Activated CD8-positive, alpha-beta T cell treated with anti-CD3 and anti-CD28 coated beads, Interleukin-2, amount 10 ng/mL, durations not matched to agents 7 days and 5 days (primary cell): ENCODE measurements at regions not wholly inside any gene's neighbourhood (a gene's known extent, or its start where the extent isn't known, plus 50 kb on each side); places are given as distances from the start of the nearest gene placed in this dataset.
A peak's percentile ranks its signal among the peaks of the same experiment; 100 is the strongest.

Source experiments
- ATAC-seq: fragments of 150-1000 bp; cut with Tn5 transposase; one replicate; pipeline ENCODE4 v1.10.0; 2021; ENCODE audit warnings: moderate library complexity
- CTCF ChIA-PET: fragments of 350-600 bp; sonication (Branson Sonifier 250); formaldehyde crosslinking; loops from one replicate; lab custom pipeline; 2021; ENCODE audit warnings: antibody characterized with exemption; lab: Charles Lee
- POLR2A ChIA-PET: fragments of 350-600 bp; sonication (Branson Sonifier 250); formaldehyde crosslinking; loops from one replicate; lab custom pipeline; 2021; ENCODE audit warnings: antibody characterized with exemption; lab: Charles Lee
- DNase-seq: peaks from one replicate; pipeline ENCODE4 v3.0.0-alpha.2; 2020
- H3K27ac Mint-ChIP-seq: one replicate; pipeline ENCODE4 v1.8.0; 2021; ENCODE audit warnings: mild to moderate bottlenecking, mixed read lengths
- H3K27me3 Mint-ChIP-seq: one replicate; pipeline ENCODE4 v1.8.0; 2021; ENCODE audit warnings: low read depth, mixed read lengths
- H3K36me3 Mint-ChIP-seq: one replicate; pipeline ENCODE4 v1.8.0; 2021; ENCODE audit warnings: low read depth, mixed read lengths
- H3K4me1 Mint-ChIP-seq: one replicate; pipeline ENCODE4 v1.8.0; 2021; ENCODE audit warnings: low read depth, mixed read lengths
- H3K4me3 Mint-ChIP-seq: one replicate; pipeline ENCODE4 v1.8.0; 2021; ENCODE audit warnings: mild to moderate bottlenecking, mixed read lengths
- H3K9me3 Mint-ChIP-seq: one replicate; pipeline ENCODE4 v1.8.0; 2022; ENCODE audit warnings: mixed read lengths; ENCODE audit not compliant: insufficient read depth

GRCh38 chr9:21565155-21565554 is 83.0 kb upstream of the IFNE start:
- peaks cover 31% of the 10 kb centered on the region for H3K27me3 Mint-ChIP-seq
- no peaks in the 10 kb centered on the region for H3K36me3 Mint-ChIP-seq
- POLR2A ChIA-PET = no interaction called here

GRCh38 chr9:21567926-21568325 is 85.8 kb upstream of the IFNE start:
- Mint-ChIP-seq H3K36me3 (no peaks in the 10 kb centered on the region), H3K27ac (no peak overlapping the region), H3K9me3 (no peaks in the 10 kb centered on the region), H3K4me3 (no peak overlapping the region), H3K27me3 (peaks cover 29% of the 10 kb centered on the region), H3K4me1 (peaks cover 11% of the 10 kb centered on the region)
- ChIA-PET CTCF (interaction anchor here (0.8 kb wide), 2 partner anchors 13 to 47 kb away, joined by 3 read pairs; no protein-coding TSS in a partner anchor), POLR2A (no interaction called here)
- no peak for ATAC-seq
- no peak for DNase-seq

More at GRCh38 chr9:21565155-21565554, 83.0 kb upstream of the IFNE start:
- Mint-ChIP-seq H3K27ac (no peak overlapping the region), H3K4me3 (no peak overlapping the region), H3K4me1 (peaks cover 13% of the 10 kb centered on the region), H3K9me3 (no peaks in the 10 kb centered on the region)
- ATAC-seq (no peak), DNase-seq (no peak)
- CTCF ChIA-PET = interaction anchor here (1.2 kb wide), 1 partner anchor 8 kb away, joined by 3 read pairs; no protein-coding TSS in a partner anchor

- Mint-ChIP-seq H3K4me3 (no peak overlapping the region), H3K36me3 (no peaks in the 10 kb centered on the region), H3K27me3 (peaks cover 29% of the 10 kb centered on the region), H3K27ac (no peak overlapping the region), H3K9me3 (no peaks in the 10 kb centered on the region), H3K4me1 (peaks cover 11% of the 10 kb centered on the region)
- ATAC-seq (no peak), DNase-seq (no peak)
- ChIA-PET POLR2A (interaction anchor here (0.6 kb wide), 1 partner anchor 97 kb away, joined by 4 read pairs; no protein-coding TSS in a partner anchor), CTCF (interaction anchor here (3.8 kb wide), 1 partner anchor 9 kb away, joined by 17 read pairs; no protein-coding TSS in a partner anchor)
Measured at GRCh38 chr9:21568484-21568883, 86.4 kb upstream of the IFNE start.

- no peaks in the 10 kb centered on the region for H3K9me3 Mint-ChIP-seq
- H3K4me1 Mint-ChIP-seq = peaks cover 4% of the 10 kb centered on the region
- peaks cover 25% of the 10 kb centered on the region for H3K27me3 Mint-ChIP-seq
- ATAC-seq = no peak
- no peak overlapping the region for H3K27ac Mint-ChIP-seq
- ChIA-PET CTCF (interaction anchor here (1.3 to 3.8 kb wide), 2 partner anchors 8 to 11 kb away, joined by 5 to 17 read pairs; no protein-coding TSS in a partner anchor), POLR2A (no interaction called here)
- H3K4me3 Mint-ChIP-seq = no peak overlapping the region
- no peak for DNase-seq
- H3K36me3 Mint-ChIP-seq = no peaks in the 10 kb centered on the region
Measured at GRCh38 chr9:21569721-21570120, 87.6 kb upstream of the IFNE start.

GRCh38 chr9:21570643-21571275 is 88.6 kb upstream of the IFNE start:
- ChIA-PET POLR2A (interaction anchor here (1.1 kb wide), 1 partner anchor 12 kb away, joined by 4 read pairs; no protein-coding TSS in a partner anchor), CTCF (interaction anchor here (1.1 to 3.8 kb wide), 4 partner anchors 9 to 376 kb away, joined by 4 to 17 read pairs (median 4); no protein-coding TSS in a partner anchor)
- DNase-seq = no peak
- Mint-ChIP-seq H3K27me3 (peaks cover 18% of the 10 kb centered on the region), H3K4me1 (no peaks in the 10 kb centered on the region), H3K9me3 (no peaks in the 10 kb centered on the region), H3K4me3 (no peak overlapping the region), H3K36me3 (no peaks in the 10 kb centered on the region), H3K27ac (no peak overlapping the region)
- no peak for ATAC-seq

GRCh38 chr9:21574261-21574660 is 92.1 kb upstream of the IFNE start:
- Mint-ChIP-seq H3K4me3 (no peak overlapping the region), H3K27ac (no peak overlapping the region), H3K4me1 (peaks cover 27% of the 10 kb centered on the region), H3K27me3 (peaks cover 10% of the 10 kb centered on the region), H3K36me3 (peaks cover 5% of the 10 kb centered on the region), H3K9me3 (no peaks in the 10 kb centered on the region)
- CTCF ChIA-PET = interaction anchor here (1.0 to 1.1 kb wide), 2 partner anchors 15 to 216 kb away, joined by 3 read pairs; no protein-coding TSS in a partner anchor
- POLR2A ChIA-PET = no interaction called here
- ATAC-seq (no peak), DNase-seq (no peak)

- Mint-ChIP-seq H3K4me1 (peaks cover 44% of the 10 kb centered on the region), H3K4me3 (peak overlapping the region; percentile 7), H3K27me3 (peaks cover 3% of the 10 kb centered on the region), H3K9me3 (no peaks in the 10 kb centered on the region), H3K27ac (peak overlapping the region; percentile 26), H3K36me3 (peaks cover 7% of the 10 kb centered on the region)
- ATAC-seq (peak; percentile 57), DNase-seq (peak; percentile 45)
- ChIA-PET CTCF (interaction anchor here (0.7 to 2.2 kb wide), 5 partner anchors 13 to 180 kb away, joined by 3 to 9 read pairs (median 5); no protein-coding TSS in a partner anchor), POLR2A (interaction anchor here (0.6 to 0.9 kb wide), 2 partner anchors 15 to 46 kb away, joined by 3 to 4 read pairs; no protein-coding TSS in a partner anchor)
Measured at GRCh38 chr9:21576331-21577189, 94.4 kb upstream of the IFNE start.

- Mint-ChIP-seq H3K27ac (peak overlapping the region; percentile 90), H3K4me3 (peak overlapping the region; percentile 78), H3K36me3 (peaks cover 7% of the 10 kb centered on the region), H3K27me3 (no peaks in the 10 kb centered on the region), H3K9me3 (no peaks in the 10 kb centered on the region), H3K4me1 (peaks cover 60% of the 10 kb centered on the region)
- CTCF ChIA-PET = interaction anchor here (1.0 to 3.0 kb wide), 4 partner anchors 20 to 343 kb away, joined by 3 to 12 read pairs (median 3); no protein-coding TSS in a partner anchor
- POLR2A ChIA-PET = interaction anchor here (0.6 to 0.9 kb wide), 2 partner anchors 14 to 29 kb away, joined by 3 to 4 read pairs; no protein-coding TSS in a partner anchor
- DNase-seq (peak; percentile 76), ATAC-seq (peak; percentile 87)
Measured at GRCh38 chr9:21579247-21579671, 97.1 kb upstream of the IFNE start.

- Mint-ChIP-seq H3K27ac (peak overlapping the region; percentile 90), H3K27me3 (peaks cover under 1% of the 10 kb centered on the region), H3K4me1 (peaks cover 60% of the 10 kb centered on the region), H3K36me3 (peaks cover 7% of the 10 kb centered on the region), H3K9me3 (no peaks in the 10 kb centered on the region), H3K4me3 (no peak overlapping the region)
- no peak for ATAC-seq
- POLR2A ChIA-PET = interaction anchor here (0.9 kb wide), 1 partner anchor 14 kb away, joined by 3 read pairs; no protein-coding TSS in a partner anchor
- CTCF ChIA-PET = interaction anchor here (0.9 to 3.0 kb wide), 5 partner anchors 21 to 344 kb away, joined by 3 to 12 read pairs (median 3); no protein-coding TSS in a partner anchor
- no peak for DNase-seq
Measured at GRCh38 chr9:21579743-21580142, 97.6 kb upstream of the IFNE start.

- Mint-ChIP-seq H3K27ac (no peak overlapping the region), H3K9me3 (no peaks in the 10 kb centered on the region), H3K4me1 (peaks cover 65% of the 10 kb centered on the region), H3K36me3 (peaks cover 7% of the 10 kb centered on the region), H3K27me3 (peaks cover 3% of the 10 kb centered on the region), H3K4me3 (no peak overlapping the region)
- DNase-seq (no peak), ATAC-seq (no peak)
- CTCF ChIA-PET = interaction anchor here (0.9 to 3.0 kb wide), 2 partner anchors 22 to 126 kb away, joined by 3 to 12 read pairs; no protein-coding TSS in a partner anchor
- POLR2A ChIA-PET = no interaction called here
Measured at GRCh38 chr9:21580636-21581378, 98.7 kb upstream of the IFNE start.
